Psoas muscle (tissue), 7 donors: ENCODE measurements at regions not wholly inside any gene's neighbourhood (a gene's known extent, or its start where the extent isn't known, plus 50 kb on each side); places are given as distances from the start of the nearest gene placed in this dataset.

Experiments
- ATAC-seq, 4 donors: fragments of 200-7000 bp; cut with Tn5 transposase; one replicate each; pipeline ENCODE4 v1.9.1; 2020; ENCODE audit warnings: moderate library complexity in 3 of 4, mild to moderate bottlenecking in 2 of 4
- DNase-seq, 2 donors: peaks; one replicate each; pipeline ENCODE4 v3.0.0-alpha.2; 2020
- H3K27ac ChIP-seq: fragments of 200-600 bp; one replicate; pipeline ENCODE4 v1.8.0; 2022
- H3K27me3 ChIP-seq, 3 donors: fragments of 200-600 bp in 1 of 3; one replicate each; pipeline versions ENCODE4 v1.6.1 to v1.8.0; 2013 to 2022; ENCODE audit warnings: low read length in 2 of 3, mild to moderate bottlenecking in 2 of 3, moderate library complexity in 1 of 3; ENCODE audit not compliant: insufficient read depth in 3 of 3
- H3K36me3 ChIP-seq, 2 donors: fragments of 200-600 bp in 1 of 2; one replicate each; pipeline versions ENCODE4 v1.6.1 to v1.8.0; 2013 to 2022; ENCODE audit warnings: low read depth in 1 of 2, mild to moderate bottlenecking in 1 of 2, moderate library complexity in 1 of 2; ENCODE audit not compliant: insufficient read depth in 1 of 2
- H3K4me1 ChIP-seq: fragments of 200-600 bp; one replicate; pipeline ENCODE4 v1.8.0; 2022
- H3K4me3 ChIP-seq: fragments of 200-600 bp; one replicate; pipeline ENCODE4 v1.8.0; 2022; ENCODE audit warnings: mild to moderate bottlenecking
- H3K9me3 ChIP-seq: fragments of 200-600 bp; one replicate; pipeline ENCODE4 v1.8.0; 2022
- CTCF ChIP-seq: fragments of 200-600 bp; IDR thresholded peaks from one replicate; pipeline ENCODE4 v1.8.0; 2022; ENCODE audit warnings: antibody characterized with exemption
- WGBS, 3 donors: extraction: QIAGEN DNeasy Blood & Tissue Kit; methylation state at CpG; one replicate each; pipeline versions ENCODE4 v1.1.6 to v1.1.7; 2013; 5-methylcytosine and 5-hydroxymethylcytosine counted together
- intact Hi-C, 2 donors: fragments of 100-400 bp; cut with DNase I; formaldehyde crosslinking; loops; one replicate each; pipeline versions ENCODE4 v1.11.0 to v1.14.2; 2022
- donor health status: healthy with polysubstance abuse.
- donor health status: DM: no; HTN: no; CAD: no; lungs with moderate emphysema.
- donor health status: Bipolar disorder and iron deficiency.
- donor health status: healthy.
- donor health status: DM: yes; HTN: yes; CAD: no.
- donor health status: DM: no; HTN: no; CAD: no.
- donor health status: DM: yes; HTN: yes; CAD: no.

GRCh38 chr4:35710343-35710742, 534.0 kb downstream of the ARAP2 start:
- ATAC-seq, result no peak
- DNase-seq, result no peak
- H3K27me3 ChIP-seq, result no peaks in the 10 kb centered on the region
- H3K4me3 ChIP-seq, result no peak overlapping the region
- no peaks in the 10 kb centered on the region for H3K36me3 ChIP-seq
- 51 to 71% (median 64%) methylated on average over 3 of the region's 3 CpGs for WGBS, 3 donors
- TF ChIP-seq CTCF, result no peak
- no peak overlapping the region for H3K27ac ChIP-seq
- H3K4me1 ChIP-seq, result no peaks in the 10 kb centered on the region
- intact Hi-C loops, result no loop called here
- H3K9me3 ChIP-seq, result peaks cover 15% of the 10 kb centered on the region

GRCh38 chr4:35711127-35711526, 533.2 kb downstream of the ARAP2 start:
- H3K4me1 ChIP-seq, result no peaks in the 10 kb centered on the region
- H3K4me3 ChIP-seq, result no peak overlapping the region
- no peak for ATAC-seq
- H3K27ac ChIP-seq, result no peak overlapping the region
- H3K27me3 ChIP-seq, result no peaks in the 10 kb centered on the region
- intact Hi-C loops, result no loop called here
- 87 to 88% (median 87%) methylated on average over 2 of the region's 2 CpGs for WGBS, 3 donors
- peaks cover 15% of the 10 kb centered on the region for H3K9me3 ChIP-seq
- no peak for DNase-seq
- no peak for TF ChIP-seq CTCF
- H3K36me3 ChIP-seq, result no peaks in the 10 kb centered on the region

GRCh38 chr4:35723973-35724372, 520.3 kb downstream of the ARAP2 start:
- Histone ChIP-seq H3K4me3 (no peak overlapping the region), H3K27me3 (no peaks in the 10 kb centered on the region), H3K4me1 (no peaks in the 10 kb centered on the region), H3K9me3 (no peaks in the 10 kb centered on the region), H3K36me3 (no peaks in the 10 kb centered on the region), H3K27ac (no peak overlapping the region)
- no peak for DNase-seq
- no peak for ATAC-seq
- intact Hi-C loops, result no loop called here
- TF ChIP-seq CTCF, result no peak
- WGBS, 3 donors, result 89 to 92% (median 92%) methylated on average over 3 of the region's 3 CpGs

GRCh38 chr4:35725131-35725530, 519.2 kb downstream of the ARAP2 start:
- ATAC-seq, result no peak
- DNase-seq, result no peak
- no peaks in the 10 kb centered on the region for H3K27me3 ChIP-seq
- no peaks in the 10 kb centered on the region for H3K9me3 ChIP-seq
- no peak overlapping the region for H3K4me3 ChIP-seq
- intact Hi-C loops, result no loop called here
- 89 to 100% (median 93%) methylated on average over 1 of the region's 1 CpG for WGBS, 3 donors
- H3K4me1 ChIP-seq, result no peaks in the 10 kb centered on the region
- TF ChIP-seq CTCF, result no peak
- no peaks in the 10 kb centered on the region for H3K36me3 ChIP-seq
- H3K27ac ChIP-seq, result no peak overlapping the region

GRCh38 chr4:35730414-35730813, 513.9 kb downstream of the ARAP2 start:
- 56 to 60% (median 58%) methylated on average over 2 of the region's 2 CpGs for WGBS, 3 donors
- intact Hi-C loops, result no loop called here

More at GRCh38 chr4:35730414-35730813, 513.9 kb downstream of the ARAP2 start:
- ATAC-seq (no peak), DNase-seq (no peak)
- Histone ChIP-seq H3K4me3 (no peak overlapping the region), H3K4me1 (no peaks in the 10 kb centered on the region), H3K36me3 (no peaks in the 10 kb centered on the region), H3K27me3 (no peaks in the 10 kb centered on the region), H3K9me3 (no peaks in the 10 kb centered on the region), H3K27ac (no peak overlapping the region)
- TF ChIP-seq CTCF, result no peak
